ENCODE measurements at regions not wholly inside any gene's neighbourhood (a gene's known extent, or its start where the extent isn't known, plus 50 kb on each side); places are given as distances from the start of the nearest gene placed in this dataset.

DNA sequence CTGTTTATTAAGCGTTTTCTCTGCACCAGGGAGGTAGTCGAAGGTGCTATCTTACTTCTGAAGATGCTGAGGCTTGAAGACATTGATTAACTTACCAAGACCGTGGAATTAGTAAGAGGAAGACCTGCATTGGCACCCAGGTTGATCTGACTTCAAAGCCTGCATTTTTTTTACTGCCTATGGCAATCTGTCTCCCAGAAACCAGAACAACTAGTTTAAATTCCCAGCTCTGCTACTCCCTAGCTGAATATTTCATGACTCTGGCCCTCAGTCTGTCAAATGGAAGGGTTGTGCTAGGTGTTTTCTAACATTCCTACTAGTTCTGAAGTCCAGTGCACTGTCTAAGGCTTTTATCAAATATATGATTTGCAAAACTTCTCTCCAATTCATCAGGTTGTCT lies 52.0 kb upstream of the GRAMD1B start:
- TF ChIP-seq, protein P1, sequence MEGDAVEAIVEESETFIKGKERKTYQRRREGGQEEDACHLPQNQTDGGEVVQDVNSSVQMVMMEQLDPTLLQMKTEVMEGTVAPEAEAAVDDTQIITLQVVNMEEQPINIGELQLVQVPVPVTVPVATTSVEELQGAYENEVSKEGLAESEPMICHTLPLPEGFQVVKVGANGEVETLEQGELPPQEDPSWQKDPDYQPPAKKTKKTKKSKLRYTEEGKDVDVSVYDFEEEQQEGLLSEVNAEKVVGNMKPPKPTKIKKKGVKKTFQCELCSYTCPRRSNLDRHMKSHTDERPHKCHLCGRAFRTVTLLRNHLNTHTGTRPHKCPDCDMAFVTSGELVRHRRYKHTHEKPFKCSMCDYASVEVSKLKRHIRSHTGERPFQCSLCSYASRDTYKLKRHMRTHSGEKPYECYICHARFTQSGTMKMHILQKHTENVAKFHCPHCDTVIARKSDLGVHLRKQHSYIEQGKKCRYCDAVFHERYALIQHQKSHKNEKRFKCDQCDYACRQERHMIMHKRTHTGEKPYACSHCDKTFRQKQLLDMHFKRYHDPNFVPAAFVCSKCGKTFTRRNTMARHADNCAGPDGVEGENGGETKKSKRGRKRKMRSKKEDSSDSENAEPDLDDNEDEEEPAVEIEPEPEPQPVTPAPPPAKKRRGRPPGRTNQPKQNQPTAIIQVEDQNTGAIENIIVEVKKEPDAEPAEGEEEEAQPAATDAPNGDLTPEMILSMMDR (IDR thresholded peaks at IDR 0.05): no peak
- Mint-ChIP-seq H3K27ac (ENCODE audit: unreplicated experiment) (no peak overlapping the region), H3K9me3 (ENCODE audit: low read depth) (no peaks in the 10 kb centered on the region), H3K4me1 (ENCODE audit: low read depth) (no peaks in the 10 kb centered on the region), H3K4me3 (ENCODE audit: unreplicated experiment) (no peak overlapping the region), H3K27me3 (ENCODE audit: low read depth) (peaks cover 37% of the 10 kb centered on the region), H3K36me3 (ENCODE audit: low read depth) (no peaks in the 10 kb centered on the region)
- no peak for DNase-seq (ENCODE audit: low spot score)

DNA sequence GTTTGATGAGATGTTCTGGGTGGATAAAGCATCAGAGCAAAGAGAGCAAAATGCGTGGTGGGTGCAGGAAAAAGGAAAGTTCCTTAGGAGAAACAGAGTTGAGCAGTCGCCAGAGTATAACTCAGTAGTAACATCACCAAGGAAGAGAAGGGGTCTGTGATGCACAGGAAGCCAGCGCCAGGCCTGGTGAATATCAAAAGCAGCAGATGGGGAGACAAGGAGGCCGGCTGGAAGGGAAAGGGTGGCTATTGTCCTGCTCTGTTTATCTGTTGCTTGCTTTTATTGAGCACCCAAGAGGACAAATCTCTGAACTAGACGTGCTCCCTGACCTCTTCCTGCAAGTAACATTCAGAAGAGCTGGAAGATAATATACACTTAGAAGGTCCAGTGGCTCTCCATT lies 52.7 kb upstream of the GRAMD1B start:
- Mint-ChIP-seq H3K4me3 (ENCODE audit: unreplicated experiment) (no peak overlapping the region), H3K4me1 (ENCODE audit: low read depth) (no peaks in the 10 kb centered on the region), H3K36me3 (ENCODE audit: low read depth) (no peaks in the 10 kb centered on the region), H3K9me3 (ENCODE audit: low read depth) (no peaks in the 10 kb centered on the region), H3K27ac (ENCODE audit: unreplicated experiment) (no peak overlapping the region), H3K27me3 (ENCODE audit: low read depth) (peaks cover 41% of the 10 kb centered on the region)
- TF ChIP-seq, protein P1 (IDR thresholded peaks at IDR 0.05): no peak
- DNase-seq (ENCODE audit: low spot score): no peak

DNA sequence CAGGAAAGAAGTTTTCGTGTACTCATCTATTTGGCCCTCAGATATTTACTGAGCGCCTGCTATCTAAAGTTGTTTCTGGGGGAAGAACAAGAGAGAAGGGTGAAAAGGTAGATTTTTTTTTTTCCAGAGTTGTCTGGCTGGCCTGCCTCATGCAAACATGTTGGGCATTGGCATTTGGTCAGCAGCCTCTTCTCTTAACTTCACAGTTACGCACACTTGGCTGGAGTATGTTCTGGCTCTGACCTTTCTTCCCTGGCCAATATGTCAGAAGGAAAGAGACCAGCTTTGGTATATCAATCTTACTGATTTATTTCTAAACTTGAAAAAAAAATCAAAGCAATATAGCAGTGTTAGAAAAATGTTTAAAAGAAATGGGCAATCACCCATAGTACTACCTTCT lies 54.2 kb upstream of the GRAMD1B start:
- Mint-ChIP-seq H3K27ac (ENCODE audit: unreplicated experiment) (no peak overlapping the region), H3K9me3 (ENCODE audit: low read depth) (no peaks in the 10 kb centered on the region), H3K4me1 (ENCODE audit: low read depth) (no peaks in the 10 kb centered on the region), H3K27me3 (ENCODE audit: low read depth) (peaks cover 40% of the 10 kb centered on the region), H3K4me3 (ENCODE audit: unreplicated experiment) (no peak overlapping the region), H3K36me3 (ENCODE audit: low read depth) (no peaks in the 10 kb centered on the region)
- TF ChIP-seq, protein P1 (IDR thresholded peaks at IDR 0.05): no peak
- DNase-seq (ENCODE audit: low spot score): no peak

DNA sequence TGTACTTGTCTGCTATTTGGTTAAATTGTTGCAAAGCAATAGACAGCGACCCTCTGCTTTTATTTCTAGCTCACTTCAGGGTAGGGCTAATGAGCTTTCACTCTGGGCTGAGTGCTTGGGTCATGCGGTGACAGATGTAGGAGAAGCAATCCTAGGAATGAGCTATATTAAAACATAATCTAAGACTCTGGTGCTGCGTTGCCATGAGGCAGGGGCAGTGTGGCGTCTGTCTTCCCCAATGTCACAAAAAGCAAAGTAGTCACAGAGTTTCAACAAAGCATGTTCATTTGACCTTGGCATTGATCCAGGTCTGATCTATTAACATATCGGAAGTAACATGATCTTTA lies 55.5 kb upstream of the GRAMD1B start:
- H3K27me3 Mint-ChIP-seq (ENCODE audit: low read depth): peaks cover 39% of the 10 kb centered on the region
- peaks cover 2% of the 10 kb centered on the region for H3K36me3 Mint-ChIP-seq (ENCODE audit: low read depth)
- TF ChIP-seq, protein P1 (IDR thresholded peaks at IDR 0.05): no peak
- DNase-seq (ENCODE audit: low spot score): no peak
- H3K4me1 Mint-ChIP-seq (ENCODE audit: low read depth): no peaks in the 10 kb centered on the region
- H3K9me3 Mint-ChIP-seq (ENCODE audit: low read depth): no peaks in the 10 kb centered on the region
- no peak overlapping the region for H3K27ac Mint-ChIP-seq (ENCODE audit: unreplicated experiment)
- no peak overlapping the region for H3K4me3 Mint-ChIP-seq (ENCODE audit: unreplicated experiment)

DNA sequence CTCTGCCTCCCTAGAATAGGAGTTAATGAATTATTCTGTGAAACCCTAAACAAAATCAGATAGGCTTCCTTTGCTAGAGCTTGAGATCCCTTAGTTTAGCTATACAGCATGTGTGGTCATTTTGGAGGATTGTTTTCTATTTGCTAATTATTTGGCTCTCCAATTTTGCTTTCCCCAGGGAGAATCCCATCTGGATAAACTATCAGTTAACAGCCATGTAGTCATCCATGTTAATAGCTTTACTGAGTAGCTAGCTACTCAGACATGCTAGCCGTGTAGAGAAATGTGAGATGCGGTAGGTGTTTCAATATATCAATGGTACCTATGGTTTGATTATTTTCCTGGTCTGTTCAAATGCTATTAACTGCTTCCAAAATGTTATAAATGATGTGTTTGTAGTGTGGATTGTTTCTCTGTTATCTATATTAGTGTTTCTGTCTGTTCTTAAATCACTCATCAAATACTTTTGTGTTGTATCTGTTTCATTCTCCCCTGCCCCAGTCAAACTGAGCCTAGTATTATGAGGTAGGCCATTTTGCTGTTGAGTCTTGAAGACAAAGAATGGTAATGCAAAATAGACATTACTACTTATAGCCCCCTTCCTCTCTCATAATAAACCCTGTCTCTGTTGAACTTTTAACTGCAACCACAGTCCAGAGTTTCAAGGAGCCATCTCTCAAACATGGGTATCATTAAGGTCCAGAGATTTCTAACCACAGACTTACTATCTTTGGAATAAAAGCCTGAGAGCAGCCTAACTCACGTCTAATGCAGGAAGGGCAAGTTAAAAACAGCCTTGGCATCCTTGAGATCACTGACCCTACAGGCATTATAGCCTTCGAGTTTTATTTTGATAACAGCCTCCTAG lies 56.1 kb upstream of the GRAMD1B start:
- TF ChIP-seq, protein P1 (IDR thresholded peaks at IDR 0.05): no peak
- no peaks in the 10 kb centered on the region for H3K4me1 Mint-ChIP-seq (ENCODE audit: low read depth)
- peaks cover 2% of the 10 kb centered on the region for H3K36me3 Mint-ChIP-seq (ENCODE audit: low read depth)
- no peak for DNase-seq (ENCODE audit: low spot score)
- no peaks in the 10 kb centered on the region for H3K9me3 Mint-ChIP-seq (ENCODE audit: low read depth)
- no peak overlapping the region for H3K27ac Mint-ChIP-seq (ENCODE audit: unreplicated experiment)
- peaks cover 42% of the 10 kb centered on the region for H3K27me3 Mint-ChIP-seq (ENCODE audit: low read depth)
- no peak overlapping the region for H3K4me3 Mint-ChIP-seq (ENCODE audit: unreplicated experiment)
